GM21786 (cell line): ENCODE measurements at regions not wholly inside any gene's neighbourhood (a gene's known extent, or its start where the extent isn't known, plus 50 kb on each side); places are given as distances from the start of the nearest gene placed in this dataset.
"Not testable (repeated sequence)": the region's sequence is repeated elsewhere in the genome, so short reads cannot be mapped to it uniquely, and the experiment has no call there.

ENCODE experiments used
- ATAC-seq: cut with Tn5 transposase; IDR thresholded peaks from one replicate; pipeline ENCODE4 v1.9.1; 2021; ENCODE audit not compliant: unreplicated experiment

GRCh38 chr7:24428676-24429075 is 144.6 kb upstream of the PALS2 start:
- ATAC-seq = no peak

GRCh38 chr7:24432677-24433076 is 140.6 kb upstream of the PALS2 start:
- ATAC-seq = no peak

GRCh38 chr7:24434972-24435371 is 138.3 kb upstream of the PALS2 start:
- no peak for ATAC-seq

- ATAC-seq = no peak
Measured at GRCh38 chr7:24436131-24436920, 136.9 kb upstream of the PALS2 start.

- ATAC-seq = no peak
Measured at GRCh38 chr7:24438232-24438631, 135.0 kb upstream of the PALS2 start.

GRCh38 chr7:24439104-24439503 is 134.1 kb upstream of the PALS2 start:
- not testable (repeated sequence) for ATAC-seq

- ATAC-seq = no peak
Measured at GRCh38 chr7:24440892-24441291, 132.4 kb upstream of the PALS2 start.

- ATAC-seq = peak; percentile 66
Measured at GRCh38 chr7:24441314-24442027, 131.8 kb upstream of the PALS2 start.

- ATAC-seq = peak; percentile 8
Measured at GRCh38 chr7:24442170-24442777, 131.0 kb upstream of the PALS2 start.

GRCh38 chr7:24444666-24445440 is 128.4 kb upstream of the PALS2 start:
- no peak for ATAC-seq

- no peak for ATAC-seq
Measured at GRCh38 chr7:24448038-24448437, 125.2 kb upstream of the PALS2 start.

- not testable (repeated sequence) for ATAC-seq
Measured at GRCh38 chr7:24449416-24449815, 123.8 kb upstream of the PALS2 start.

GRCh38 chr7:24455813-24456525 is 117.3 kb upstream of the PALS2 start:
- peak; percentile 74 for ATAC-seq

- peak; percentile 70 for ATAC-seq
Measured at GRCh38 chr7:24456526-24457218, 116.6 kb upstream of the PALS2 start.

- ATAC-seq = no peak
Measured at GRCh38 chr7:24457219-24457558, 116.1 kb upstream of the PALS2 start.

GRCh38 chr7:24462117-24462516 is 111.1 kb upstream of the PALS2 start:
- ATAC-seq = no peak

- ATAC-seq = no peak
Measured at GRCh38 chr7:24462984-24463383, 110.3 kb upstream of the PALS2 start.

GRCh38 chr7:24463474-24463873 is 109.8 kb upstream of the PALS2 start:
- no peak for ATAC-seq

GRCh38 chr7:24464861-24465260 is 108.4 kb upstream of the PALS2 start:
- no peak for ATAC-seq

GRCh38 chr7:24466168-24466768 is 107.0 kb upstream of the PALS2 start:
- ATAC-seq = no peak
